ENCODE measurements at regions not wholly inside any gene's neighbourhood (a gene's known extent, or its start where the extent isn't known, plus 50 kb on each side); places are given as distances from the start of the nearest gene placed in this dataset.

DNA sequence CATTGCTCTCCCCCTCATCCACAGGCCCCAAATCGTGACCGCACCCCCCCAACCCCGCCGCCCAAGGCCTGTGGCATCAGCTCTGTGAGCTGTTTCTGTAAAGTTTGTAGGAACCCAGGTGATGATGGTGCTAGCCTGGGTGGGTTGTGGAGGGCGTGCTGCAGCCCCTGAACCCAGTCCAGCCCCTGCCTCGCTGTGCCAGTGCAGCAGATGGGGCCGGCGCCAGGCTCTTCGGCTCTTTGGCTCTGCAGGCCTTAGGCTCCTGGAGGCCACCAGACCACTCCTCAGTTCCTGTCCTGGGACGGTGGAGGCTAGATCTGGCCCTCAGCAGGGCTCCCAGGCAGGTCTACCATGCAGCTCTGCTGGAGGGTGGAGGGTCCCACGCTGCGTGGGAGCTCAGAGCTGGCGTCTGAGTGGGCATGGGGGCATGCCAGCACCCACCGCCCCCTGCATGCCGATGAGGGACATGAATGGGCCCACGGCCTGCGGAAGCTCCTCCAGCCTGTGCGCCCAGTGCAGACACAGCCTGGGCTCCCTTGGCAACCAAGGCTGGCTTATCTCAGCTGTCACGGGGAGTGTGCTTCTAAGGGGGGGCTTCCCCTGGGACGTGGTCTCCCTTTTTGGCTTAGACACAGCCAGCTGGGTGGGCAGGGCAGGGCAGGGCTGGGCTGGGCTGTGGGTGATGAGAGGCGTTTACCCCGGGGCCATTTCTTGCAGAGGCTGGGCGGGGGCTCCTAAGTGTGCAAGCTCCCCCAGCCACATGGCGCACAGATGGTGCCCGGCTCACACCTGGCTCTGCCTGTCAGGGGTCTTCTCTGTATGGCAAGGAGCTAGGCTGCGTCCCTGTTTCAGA, 1187.6 kb downstream of the BRD1 start:
- no TSS peak for BruUV-seq (replicated peaks)
- Histone ChIP-seq H3K27ac (ENCODE audit: low read length) (no peak overlapping the region), H3K9me3 (ENCODE audit: control insufficient read depth, insufficient read depth, low read depth, low read length) (no peaks in the 10 kb centered on the region), H3K4me3 (ENCODE audit: low read depth in 2 of 2, low read length in 2 of 2) (no peak overlapping the region), H3K4me1 (ENCODE audit: control insufficient read depth, insufficient read depth, low read length) (no peaks in the 10 kb centered on the region), H3K36me3 (ENCODE audit: control insufficient read depth, insufficient read depth, low read length) (no peaks in the 10 kb centered on the region), H3K27me3 (ENCODE audit: control insufficient read depth, insufficient read depth, low read length) (no peaks in the 10 kb centered on the region)
- TF ChIP-seq, protein P1, sequence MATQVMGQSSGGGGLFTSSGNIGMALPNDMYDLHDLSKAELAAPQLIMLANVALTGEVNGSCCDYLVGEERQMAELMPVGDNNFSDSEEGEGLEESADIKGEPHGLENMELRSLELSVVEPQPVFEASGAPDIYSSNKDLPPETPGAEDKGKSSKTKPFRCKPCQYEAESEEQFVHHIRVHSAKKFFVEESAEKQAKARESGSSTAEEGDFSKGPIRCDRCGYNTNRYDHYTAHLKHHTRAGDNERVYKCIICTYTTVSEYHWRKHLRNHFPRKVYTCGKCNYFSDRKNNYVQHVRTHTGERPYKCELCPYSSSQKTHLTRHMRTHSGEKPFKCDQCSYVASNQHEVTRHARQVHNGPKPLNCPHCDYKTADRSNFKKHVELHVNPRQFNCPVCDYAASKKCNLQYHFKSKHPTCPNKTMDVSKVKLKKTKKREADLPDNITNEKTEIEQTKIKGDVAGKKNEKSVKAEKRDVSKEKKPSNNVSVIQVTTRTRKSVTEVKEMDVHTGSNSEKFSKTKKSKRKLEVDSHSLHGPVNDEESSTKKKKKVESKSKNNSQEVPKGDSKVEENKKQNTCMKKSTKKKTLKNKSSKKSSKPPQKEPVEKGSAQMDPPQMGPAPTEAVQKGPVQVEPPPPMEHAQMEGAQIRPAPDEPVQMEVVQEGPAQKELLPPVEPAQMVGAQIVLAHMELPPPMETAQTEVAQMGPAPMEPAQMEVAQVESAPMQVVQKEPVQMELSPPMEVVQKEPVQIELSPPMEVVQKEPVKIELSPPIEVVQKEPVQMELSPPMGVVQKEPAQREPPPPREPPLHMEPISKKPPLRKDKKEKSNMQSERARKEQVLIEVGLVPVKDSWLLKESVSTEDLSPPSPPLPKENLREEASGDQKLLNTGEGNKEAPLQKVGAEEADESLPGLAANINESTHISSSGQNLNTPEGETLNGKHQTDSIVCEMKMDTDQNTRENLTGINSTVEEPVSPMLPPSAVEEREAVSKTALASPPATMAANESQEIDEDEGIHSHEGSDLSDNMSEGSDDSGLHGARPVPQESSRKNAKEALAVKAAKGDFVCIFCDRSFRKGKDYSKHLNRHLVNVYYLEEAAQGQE (IDR thresholded peaks at IDR 0.05; ENCODE audit: insufficient read depth in 1 of 2, low read depth in 2 of 2, low read length in 1 of 2): no peak
- no peak for TF ChIP-seq SIN3A (IDR thresholded peaks at IDR 0.05; ENCODE audit: borderline replicate concordance, insufficient read depth, low read depth, low read length)
- no peak for TF ChIP-seq TCF7L2 (IDR thresholded peaks at IDR 0.05; ENCODE audit: low read depth, low read length)
- TF ChIP-seq, protein P2, sequence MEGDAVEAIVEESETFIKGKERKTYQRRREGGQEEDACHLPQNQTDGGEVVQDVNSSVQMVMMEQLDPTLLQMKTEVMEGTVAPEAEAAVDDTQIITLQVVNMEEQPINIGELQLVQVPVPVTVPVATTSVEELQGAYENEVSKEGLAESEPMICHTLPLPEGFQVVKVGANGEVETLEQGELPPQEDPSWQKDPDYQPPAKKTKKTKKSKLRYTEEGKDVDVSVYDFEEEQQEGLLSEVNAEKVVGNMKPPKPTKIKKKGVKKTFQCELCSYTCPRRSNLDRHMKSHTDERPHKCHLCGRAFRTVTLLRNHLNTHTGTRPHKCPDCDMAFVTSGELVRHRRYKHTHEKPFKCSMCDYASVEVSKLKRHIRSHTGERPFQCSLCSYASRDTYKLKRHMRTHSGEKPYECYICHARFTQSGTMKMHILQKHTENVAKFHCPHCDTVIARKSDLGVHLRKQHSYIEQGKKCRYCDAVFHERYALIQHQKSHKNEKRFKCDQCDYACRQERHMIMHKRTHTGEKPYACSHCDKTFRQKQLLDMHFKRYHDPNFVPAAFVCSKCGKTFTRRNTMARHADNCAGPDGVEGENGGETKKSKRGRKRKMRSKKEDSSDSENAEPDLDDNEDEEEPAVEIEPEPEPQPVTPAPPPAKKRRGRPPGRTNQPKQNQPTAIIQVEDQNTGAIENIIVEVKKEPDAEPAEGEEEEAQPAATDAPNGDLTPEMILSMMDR (IDR thresholded peaks at IDR 0.05): no peak
- no peak for TF ChIP-seq POLR2AphosphoS5 (IDR thresholded peaks at IDR 0.05; ENCODE audit: low read depth, low read length)
- DNase-seq (ENCODE audit: low read depth, low spot score) (no peak), ATAC-seq (no peak)
- intact Hi-C loops (cut with micrococcal nuclease; ENCODE audit: unreplicated experiment): no loop called here
- POLR2A ChIA-PET: no interaction called here
- CTCF ChIA-PET: interaction anchor here (0.6 kb wide), 1 partner anchor 63 kb away, joined by 5 read pairs; no protein-coding TSS in a partner anchor
- in situ Hi-C loops (cut with HindIII; ENCODE audit: low pct_unique_long_range_greater_than_20kb, low sequenced_read_pairs): no loop called here

DNA sequence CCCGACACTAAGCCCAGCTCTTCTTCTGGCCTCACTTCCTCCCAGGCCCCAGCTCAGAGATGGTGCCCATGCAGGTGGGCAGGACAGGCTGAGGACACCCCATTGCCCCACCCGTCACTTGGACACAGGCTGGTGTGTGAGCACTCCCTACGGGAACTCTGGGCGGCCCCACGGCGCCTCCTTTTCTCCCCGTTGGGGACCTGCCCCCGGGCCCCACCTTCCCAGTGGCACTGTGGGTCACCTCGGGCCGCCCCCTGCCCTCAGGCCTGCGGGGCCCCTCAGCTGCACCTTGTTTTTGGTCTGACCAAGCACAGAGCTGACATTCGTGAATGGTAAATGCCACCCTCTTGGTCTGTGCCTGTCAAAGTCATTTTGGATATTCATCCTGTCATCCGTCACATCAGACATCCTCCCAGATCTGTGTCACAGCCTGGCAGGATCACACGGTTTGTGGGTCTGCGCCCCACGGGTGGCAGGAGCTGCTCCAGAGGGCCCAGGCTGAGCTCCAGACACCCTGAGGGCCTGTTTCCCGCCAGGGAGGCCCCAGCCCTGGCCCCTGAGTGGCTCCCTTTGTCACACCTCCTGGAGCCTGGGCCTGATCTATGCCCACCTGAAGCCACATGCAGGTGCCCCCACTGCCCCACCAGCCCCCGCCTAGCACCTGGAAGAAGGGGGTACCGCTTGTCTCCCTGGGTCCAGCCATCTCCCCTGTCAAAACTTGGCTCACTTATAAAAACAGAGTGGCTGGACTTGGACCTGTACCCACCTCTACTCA, 1188.5 kb downstream of the BRD1 start:
- H3K27me3 ChIP-seq (ENCODE audit: control insufficient read depth, insufficient read depth, low read length): no peaks in the 10 kb centered on the region
- no peaks in the 10 kb centered on the region for H3K9me3 ChIP-seq (ENCODE audit: control insufficient read depth, insufficient read depth, low read depth, low read length)
- DNase-seq (ENCODE audit: low read depth, low spot score): no peak
- ChIA-PET CTCF (no interaction called here), POLR2A (no interaction called here)
- no peaks in the 10 kb centered on the region for H3K36me3 ChIP-seq (ENCODE audit: control insufficient read depth, insufficient read depth, low read length)
- no peak overlapping the region for H3K4me3 ChIP-seq (ENCODE audit: low read depth in 2 of 2, low read length in 2 of 2)
- no peak overlapping the region for H3K27ac ChIP-seq (ENCODE audit: low read length)
- intact Hi-C loops (cut with micrococcal nuclease; ENCODE audit: unreplicated experiment): no loop called here
- TF ChIP-seq, protein P2 (IDR thresholded peaks at IDR 0.05): no peak
- TF ChIP-seq SIN3A (IDR thresholded peaks at IDR 0.05; ENCODE audit: borderline replicate concordance, insufficient read depth, low read depth, low read length) (no peak), POLR2AphosphoS5 (IDR thresholded peaks at IDR 0.05; ENCODE audit: low read depth, low read length) (no peak)
- TF ChIP-seq, protein P1 (IDR thresholded peaks at IDR 0.05; ENCODE audit: insufficient read depth in 1 of 2, low read depth in 2 of 2, low read length in 1 of 2): no peak
- BruUV-seq (replicated peaks): no TSS peak
- no peaks in the 10 kb centered on the region for H3K4me1 ChIP-seq (ENCODE audit: control insufficient read depth, insufficient read depth, low read length)
- in situ Hi-C loops (cut with HindIII; ENCODE audit: low pct_unique_long_range_greater_than_20kb, low sequenced_read_pairs): no loop called here
- no peak for ATAC-seq

Measured in Panc1 (cell line).